ENCODE measurements at regions not wholly inside any gene's neighbourhood (a gene's known extent, or its start where the extent isn't known, plus 50 kb on each side); places are given as distances from the start of the nearest gene placed in this dataset.

- H3K36me3 ChIP-seq (ENCODE audit: control insufficient read depth, insufficient read depth, low read length) = no peaks in the 10 kb centered on the region
- no peaks in the 10 kb centered on the region for H3K4me1 ChIP-seq (ENCODE audit: control insufficient read depth, insufficient read depth, low read length)
- H3K27me3 ChIP-seq (ENCODE audit: control insufficient read depth, insufficient read depth, low read length) = no peaks in the 10 kb centered on the region
- H3K27ac ChIP-seq (ENCODE audit: low read depth, low read length) = no peak overlapping the region
- no peaks in the 10 kb centered on the region for H3K9me3 ChIP-seq (ENCODE audit: control insufficient read depth, insufficient read depth, low read length)
- WGBS (ENCODE audit: insufficient coverage) = no CpG with 5 or more reads among the region's 4 CpGs
- no peak for DNase-seq (ENCODE audit: low read depth in 4 of 6, low spot score in 6 of 6)
- no peak overlapping the region for H3K4me3 ChIP-seq (ENCODE audit: low read depth, low read length)
Measured at GRCh38 chr14:56720703-56721460, 89.4 kb downstream of the OTX2 start.

- H3K4me1 ChIP-seq (ENCODE audit: control insufficient read depth, insufficient read depth, low read length) = no peaks in the 10 kb centered on the region
- no peaks in the 10 kb centered on the region for H3K27me3 ChIP-seq (ENCODE audit: control insufficient read depth, insufficient read depth, low read length)
- DNase-seq (ENCODE audit: low read depth in 4 of 6, low spot score in 6 of 6) = no peak
- H3K9me3 ChIP-seq (ENCODE audit: control insufficient read depth, insufficient read depth, low read length) = no peaks in the 10 kb centered on the region
- no peak overlapping the region for H3K4me3 ChIP-seq (ENCODE audit: low read depth, low read length)
- H3K27ac ChIP-seq (ENCODE audit: low read depth, low read length) = no peak overlapping the region
- H3K36me3 ChIP-seq (ENCODE audit: control insufficient read depth, insufficient read depth, low read length) = no peaks in the 10 kb centered on the region
Measured at GRCh38 chr14:56718312-56718711, 92.0 kb downstream of the OTX2 start.

- Histone ChIP-seq H3K27me3 (ENCODE audit: control insufficient read depth, insufficient read depth, low read length) (peaks cover 3% of the 10 kb centered on the region), H3K4me1 (ENCODE audit: control insufficient read depth, insufficient read depth, low read length) (no peaks in the 10 kb centered on the region), H3K36me3 (ENCODE audit: control insufficient read depth, insufficient read depth, low read length) (no peaks in the 10 kb centered on the region), H3K27ac (ENCODE audit: low read depth, low read length) (no peak overlapping the region), H3K4me3 (ENCODE audit: low read depth, low read length) (no peak overlapping the region), H3K9me3 (ENCODE audit: control insufficient read depth, insufficient read depth, low read length) (no peaks in the 10 kb centered on the region)
- WGBS (ENCODE audit: insufficient coverage) = no CpG with 5 or more reads among the region's 2 CpGs
- no peak for DNase-seq (ENCODE audit: low read depth in 4 of 6, low spot score in 6 of 6)
Measured at GRCh38 chr14:56716705-56717104, 93.6 kb downstream of the OTX2 start.

GRCh38 chr14:56715938-56716337 lies 94.3 kb downstream of the OTX2 start:
- Histone ChIP-seq H3K4me3 (ENCODE audit: low read depth, low read length) (no peak overlapping the region), H3K4me1 (ENCODE audit: control insufficient read depth, insufficient read depth, low read length) (no peaks in the 10 kb centered on the region), H3K36me3 (ENCODE audit: control insufficient read depth, insufficient read depth, low read length) (no peaks in the 10 kb centered on the region), H3K9me3 (ENCODE audit: control insufficient read depth, insufficient read depth, low read length) (no peaks in the 10 kb centered on the region), H3K27ac (ENCODE audit: low read depth, low read length) (no peak overlapping the region), H3K27me3 (ENCODE audit: control insufficient read depth, insufficient read depth, low read length) (peaks cover 3% of the 10 kb centered on the region)
- no peak for DNase-seq (ENCODE audit: low read depth in 4 of 6, low spot score in 6 of 6)
- 73% methylated on average over 2 of the region's 4 CpGs for WGBS (ENCODE audit: insufficient coverage)

- H3K4me1 ChIP-seq (ENCODE audit: control insufficient read depth, insufficient read depth, low read length) = no peaks in the 10 kb centered on the region
- H3K9me3 ChIP-seq (ENCODE audit: control insufficient read depth, insufficient read depth, low read length) = no peaks in the 10 kb centered on the region
- H3K4me3 ChIP-seq (ENCODE audit: low read depth, low read length) = no peak overlapping the region
- no peak overlapping the region for H3K27ac ChIP-seq (ENCODE audit: low read depth, low read length)
- WGBS (ENCODE audit: insufficient coverage) = 73% methylated on average over 3 of the region's 3 CpGs
- H3K36me3 ChIP-seq (ENCODE audit: control insufficient read depth, insufficient read depth, low read length) = no peaks in the 10 kb centered on the region
- no peak for DNase-seq (ENCODE audit: low read depth in 4 of 6, low spot score in 6 of 6)
- H3K27me3 ChIP-seq (ENCODE audit: control insufficient read depth, insufficient read depth, low read length) = peaks cover 7% of the 10 kb centered on the region
Measured at GRCh38 chr14:56709201-56709600, 101.1 kb downstream of the OTX2 start.

GRCh38 chr14:56708704-56709103 lies 101.6 kb downstream of the OTX2 start:
- H3K27ac ChIP-seq (ENCODE audit: low read depth, low read length) = no peak overlapping the region
- no peaks in the 10 kb centered on the region for H3K36me3 ChIP-seq (ENCODE audit: control insufficient read depth, insufficient read depth, low read length)
- WGBS (ENCODE audit: insufficient coverage) = 50% methylated on average over 5 of the region's 6 CpGs
- no peak overlapping the region for H3K4me3 ChIP-seq (ENCODE audit: low read depth, low read length)
- H3K9me3 ChIP-seq (ENCODE audit: control insufficient read depth, insufficient read depth, low read length) = no peaks in the 10 kb centered on the region
- no peaks in the 10 kb centered on the region for H3K4me1 ChIP-seq (ENCODE audit: control insufficient read depth, insufficient read depth, low read length)
- DNase-seq (ENCODE audit: low read depth in 4 of 6, low spot score in 6 of 6) = peak in 1 of 6 donors; percentile 40
- H3K27me3 ChIP-seq (ENCODE audit: control insufficient read depth, insufficient read depth, low read length) = peaks cover 7% of the 10 kb centered on the region

GRCh38 chr14:56703947-56704346 lies 106.3 kb downstream of the OTX2 start:
- no peaks in the 10 kb centered on the region for H3K36me3 ChIP-seq (ENCODE audit: control insufficient read depth, insufficient read depth, low read length)
- WGBS (ENCODE audit: insufficient coverage) = 80% methylated on average over 1 of the region's 6 CpGs
- DNase-seq (ENCODE audit: low read depth in 4 of 6, low spot score in 6 of 6) = peak in 1 of 6 donors; percentile 13
- H3K27me3 ChIP-seq (ENCODE audit: control insufficient read depth, insufficient read depth, low read length) = peaks cover 2% of the 10 kb centered on the region
- no peak overlapping the region for H3K4me3 ChIP-seq (ENCODE audit: low read depth, low read length)
- H3K9me3 ChIP-seq (ENCODE audit: control insufficient read depth, insufficient read depth, low read length) = no peaks in the 10 kb centered on the region
- no peaks in the 10 kb centered on the region for H3K4me1 ChIP-seq (ENCODE audit: control insufficient read depth, insufficient read depth, low read length)
- H3K27ac ChIP-seq (ENCODE audit: low read depth, low read length) = no peak overlapping the region

GRCh38 chr14:56702515-56702914 lies 107.8 kb downstream of the OTX2 start:
- no peaks in the 10 kb centered on the region for H3K9me3 ChIP-seq (ENCODE audit: control insufficient read depth, insufficient read depth, low read length)
- H3K4me3 ChIP-seq (ENCODE audit: low read depth, low read length) = no peak overlapping the region
- H3K27ac ChIP-seq (ENCODE audit: low read depth, low read length) = no peak overlapping the region
- H3K4me1 ChIP-seq (ENCODE audit: control insufficient read depth, insufficient read depth, low read length) = no peaks in the 10 kb centered on the region
- no CpG with 5 or more reads among the region's 9 CpGs for WGBS (ENCODE audit: insufficient coverage)
- DNase-seq (ENCODE audit: low read depth in 4 of 6, low spot score in 6 of 6) = no peak
- H3K27me3 ChIP-seq (ENCODE audit: control insufficient read depth, insufficient read depth, low read length) = no peaks in the 10 kb centered on the region
- H3K36me3 ChIP-seq (ENCODE audit: control insufficient read depth, insufficient read depth, low read length) = no peaks in the 10 kb centered on the region
